ENCODE measurements at regions not wholly inside any gene's neighbourhood (a gene's known extent, or its start where the extent isn't known, plus 50 kb on each side); places are given as distances from the start of the nearest gene placed in this dataset.

DNA sequence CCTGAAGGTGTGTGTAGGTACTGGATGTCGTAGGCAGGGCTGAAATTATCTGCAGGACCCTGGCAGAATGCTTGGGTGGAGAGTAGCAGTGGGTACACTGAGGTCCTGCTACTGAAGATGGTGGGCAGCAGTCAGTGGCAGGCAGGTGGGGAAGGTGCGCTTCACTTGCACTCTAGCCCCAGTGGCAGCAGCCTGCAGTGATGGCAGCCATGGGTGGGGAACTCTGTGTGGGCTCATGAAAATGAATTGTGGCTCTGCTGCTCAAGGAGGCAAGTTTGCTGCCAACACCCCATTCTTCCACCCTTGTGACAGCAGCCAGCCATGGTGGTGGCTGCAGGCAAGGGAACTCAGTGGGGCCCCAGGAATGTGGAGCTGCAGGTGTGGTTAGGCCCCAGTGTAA lies 1242.7 kb upstream of the MIR17HG start:
- no peak overlapping the region for H3K4me2 ChIP-seq
- TF ChIP-seq CTCF (conservative IDR thresholded peaks at IDR 0.05; ENCODE audit: low read depth in 2 of 2), result no peak
- no peak for TF ChIP-seq POLR2AphosphoS5 (IDR thresholded peaks at IDR 0.05; ENCODE audit: low read depth)
- no peak for TF ChIP-seq CREB1 (CRISPR knock-in tag; IDR thresholded peaks at IDR 0.05; ENCODE audit: low read depth)
- TF ChIP-seq JUNB (IDR thresholded peaks at IDR 0.05; ENCODE audit: unreplicated experiment), result no peak
- TF ChIP-seq EZH2 (IDR thresholded peaks at IDR 0.05; ENCODE audit: low read depth, unreplicated experiment), result no peak
- TF ChIP-seq ZNF114 (CRISPR knock-in tag; IDR thresholded peaks at IDR 0.05), result no peak
- no peak for TF ChIP-seq ZNF462 (CRISPR knock-in tag; IDR thresholded peaks at IDR 0.05)
- no peak for TF ChIP-seq NANOG (IDR thresholded peaks at IDR 0.05; ENCODE audit: borderline replicate concordance)
- no peak for TF ChIP-seq REST (IDR thresholded peaks at IDR 0.05; ENCODE audit: unreplicated experiment)
- TF ChIP-seq, protein P1, sequence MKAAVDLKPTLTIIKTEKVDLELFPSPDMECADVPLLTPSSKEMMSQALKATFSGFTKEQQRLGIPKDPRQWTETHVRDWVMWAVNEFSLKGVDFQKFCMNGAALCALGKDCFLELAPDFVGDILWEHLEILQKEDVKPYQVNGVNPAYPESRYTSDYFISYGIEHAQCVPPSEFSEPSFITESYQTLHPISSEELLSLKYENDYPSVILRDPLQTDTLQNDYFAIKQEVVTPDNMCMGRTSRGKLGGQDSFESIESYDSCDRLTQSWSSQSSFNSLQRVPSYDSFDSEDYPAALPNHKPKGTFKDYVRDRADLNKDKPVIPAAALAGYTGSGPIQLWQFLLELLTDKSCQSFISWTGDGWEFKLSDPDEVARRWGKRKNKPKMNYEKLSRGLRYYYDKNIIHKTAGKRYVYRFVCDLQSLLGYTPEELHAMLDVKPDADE (IDR thresholded peaks at IDR 0.05), result no peak
- no peak for TF ChIP-seq ZNF331 (CRISPR knock-in tag; IDR thresholded peaks at IDR 0.05; ENCODE audit: low read depth)
- no peak for TF ChIP-seq STAT1 (IDR thresholded peaks at IDR 0.05; ENCODE audit: unreplicated experiment)
- peaks cover 11% of the 10 kb centered on the region; the same call in 2 of the 3 replicates for H3K36me3 Mint-ChIP-seq (ENCODE audit: low read depth)
- no peaks in the 10 kb centered on the region for H3F3A ChIP-seq (replicated peaks; ENCODE audit: low read depth)
- peaks cover 4% of the 10 kb centered on the region; the same call in 2 of the 3 replicates for H3K9me3 Mint-ChIP-seq
- H3K9me2 ChIP-seq (ENCODE audit: insufficient read depth), result peaks cover 19% of the 10 kb centered on the region; the same call in 1 of the 2 replicates
- peaks cover 13% of the 10 kb centered on the region for H3K4me1 Mint-ChIP-seq
- H3K4me1 ChIP-seq (ENCODE audit: insufficient read depth), result peaks cover 11% of the 10 kb centered on the region
- DNase-seq (ENCODE audit: low spot score) (no peak), ATAC-seq (no peak)
- no peaks in the 10 kb centered on the region for H4K20me1 ChIP-seq (replicated peaks; ENCODE audit: insufficient read depth)
- no peak overlapping the region for H3K4me3 Mint-ChIP-seq
- H3K27ac Mint-ChIP-seq, result no peak overlapping the region
- H2AFZ ChIP-seq, result no peak overlapping the region
- peaks cover 2% of the 10 kb centered on the region for H3K27me3 Mint-ChIP-seq (ENCODE audit: insufficient read depth, low read depth, poor library complexity)
- H3K4me3 ChIP-seq, result no peak overlapping the region
- H3K27ac ChIP-seq (ENCODE audit: low read depth), result no peak overlapping the region
- no peaks in the 10 kb centered on the region for H3K27me3 ChIP-seq (ENCODE audit: insufficient read depth)
- H3K36me3 ChIP-seq (ENCODE audit: insufficient read depth), result no peaks in the 10 kb centered on the region
- H3K79me2 ChIP-seq (replicated peaks; ENCODE audit: insufficient read depth), result no peaks in the 10 kb centered on the region

Measured in GM23338 (cell line).